ENCODE measurements at regions not wholly inside any gene's neighbourhood (a gene's known extent, or its start where the extent isn't known, plus 50 kb on each side); places are given as distances from the start of the nearest gene placed in this dataset.
A peak's percentile ranks its signal among the peaks of the same experiment; 100 is the strongest.

- intact Hi-C loops (cut with micrococcal nuclease; ENCODE audit: unreplicated experiment) (no loop called here), in situ Hi-C loops (cut with HindIII; ENCODE audit: extremely low pct_ligation_motif_present, low pct_unique_long_range_greater_than_20kb) (no loop called here)
- Histone ChIP-seq H3K27ac (ENCODE audit: extremely low read length, insufficient read depth, low read length) (no peak overlapping the region), H3K27me3 (ENCODE audit: control insufficient read depth in 1 of 2, insufficient read depth in 2 of 2, low read length in 2 of 2) (peaks cover 10 to 52% of the 10 kb centered on the region in 2 experiments; a peak in 4 of 5 replicates), H3K4me2 (ENCODE audit: low read depth, low read length) (no peak overlapping the region), H3K4me3 (replicated peaks in 1 of 3; ENCODE audit: insufficient read depth in 1 of 3, low read depth in 2 of 3, low read length in 3 of 3) (no peak overlapping the region), H3K36me3 (replicated peaks in 1 of 2; ENCODE audit: control insufficient read depth in 1 of 2, insufficient read depth in 2 of 2, low read length in 2 of 2) (no peaks in the 10 kb centered on the region), H2AFZ (ENCODE audit: low read length) (no peak overlapping the region), H3K4me1 (ENCODE audit: insufficient read depth, low read length) (no peaks in the 10 kb centered on the region), H4K20me1 (ENCODE audit: insufficient read depth, low read length) (no peaks in the 10 kb centered on the region), H3K79me2 (ENCODE audit: insufficient read depth, low read length) (no peaks in the 10 kb centered on the region), H3K9me3 (ENCODE audit: low read length) (no peaks in the 10 kb centered on the region), H3K9ac (ENCODE audit: insufficient read depth, low read depth, low read length) (no peak overlapping the region)
- ChIA-PET CTCF (ENCODE audit: low intra/inter-chr PET ratio, low total read pairs) (no interaction called here), POLR2A (no interaction called here)
- TF ChIP-seq EP300 (IDR thresholded peaks at IDR 0.05; ENCODE audit: low read depth in 2 of 2, low read length in 2 of 2) (no peak), EP300 (CRISPR knock-in tag; IDR thresholded peaks at IDR 0.05; ENCODE audit: borderline replicate concordance) (no peak), ZNF550 (CRISPR knock-in tag; IDR thresholded peaks at IDR 0.05; ENCODE audit: borderline replicate concordance) (no peak)
- DNase-seq (ENCODE audit: low spot score), result no peak
- ATAC-seq, result peak; percentile 35; the same call in 2 of the 3 replicates
- BruUV-seq (replicated peaks), result no TSS peak
- 37% methylated on average over 5 of the region's 5 CpGs for WGBS (ENCODE audit: low lambda C conversion rate)
- FAIRE-seq, result no peak
Measured at GRCh38 chr17:73760439-73760758, 116.2 kb upstream of the SDK2 start.

GRCh38 chr17:73765824-73766563 is 121.7 kb upstream of the SDK2 start:
- Histone ChIP-seq H3K27me3 (ENCODE audit: control insufficient read depth in 1 of 2, insufficient read depth in 2 of 2, low read length in 2 of 2) (peaks cover 3 to 22% of the 10 kb centered on the region in 2 experiments; a peak in 4 of 5 replicates), H2AFZ (ENCODE audit: low read length) (no peak overlapping the region), H3K36me3 (replicated peaks in 1 of 2; ENCODE audit: control insufficient read depth in 1 of 2, insufficient read depth in 2 of 2, low read length in 2 of 2) (no peaks in the 10 kb centered on the region), H3K79me2 (ENCODE audit: insufficient read depth, low read length) (no peaks in the 10 kb centered on the region), H3K9ac (ENCODE audit: insufficient read depth, low read depth, low read length) (no peak overlapping the region), H3K4me1 (ENCODE audit: insufficient read depth, low read length) (peaks cover 10% of the 10 kb centered on the region; the same call in 1 of the 2 replicates), H3K4me2 (ENCODE audit: low read depth, low read length) (no peak overlapping the region), H4K20me1 (ENCODE audit: insufficient read depth, low read length) (no peaks in the 10 kb centered on the region), H3K27ac (ENCODE audit: extremely low read length, insufficient read depth, low read length) (no peak overlapping the region), H3K4me3 (replicated peaks in 1 of 3; ENCODE audit: insufficient read depth in 1 of 3, low read depth in 2 of 3, low read length in 3 of 3) (no peak overlapping the region), H3K9me3 (ENCODE audit: low read length) (no peaks in the 10 kb centered on the region)
- WGBS (ENCODE audit: low lambda C conversion rate), result 47% methylated on average over 17 of the region's 17 CpGs
- no peak for ATAC-seq
- in situ Hi-C loops (cut with HindIII; ENCODE audit: extremely low pct_ligation_motif_present, low pct_unique_long_range_greater_than_20kb) (no loop called here), intact Hi-C loops (cut with micrococcal nuclease; ENCODE audit: unreplicated experiment) (no loop called here)
- BruUV-seq (replicated peaks), result no TSS peak
- TF ChIP-seq PAF1 (CRISPR knock-in tag; IDR thresholded peaks at IDR 0.05), result no peak
- TF ChIP-seq LCORL (IDR thresholded peaks at IDR 0.05), result no peak
- no peak for TF ChIP-seq LCORL (CRISPR knock-in tag; IDR thresholded peaks at IDR 0.05)
- 0 out of 2 replicates have a peak, but pooled peaks have one; percentile 2 for TF ChIP-seq MNT (IDR thresholded peaks at IDR 0.05)
- no peak for TF ChIP-seq ZNF30 (CRISPR knock-in tag; IDR thresholded peaks at IDR 0.05)
- no peak for TF ChIP-seq ZNF335 (CRISPR knock-in tag; IDR thresholded peaks at IDR 0.05)
- no peak for TF ChIP-seq MEIS1 (CRISPR knock-in tag; IDR thresholded peaks at IDR 0.05; ENCODE audit: borderline replicate concordance)
- no peak for FAIRE-seq
- no peak for DNase-seq (ENCODE audit: low spot score)
- ChIA-PET POLR2A (no interaction called here), CTCF (ENCODE audit: low intra/inter-chr PET ratio, low total read pairs) (no interaction called here)

All from HepG2 (cell line).